GM19025 (cell line): ENCODE measurements at regions not wholly inside any gene's neighbourhood (a gene's known extent, or its start where the extent isn't known, plus 50 kb on each side); places are given as distances from the start of the nearest gene placed in this dataset.

ENCODE experiments used
- ATAC-seq: cut with Tn5 transposase; IDR thresholded peaks from one replicate; pipeline ENCODE4 v1.9.1; 2021; ENCODE audit warnings: mild to moderate bottlenecking, low read depth, moderate library complexity; ENCODE audit not compliant: unreplicated experiment

DNA sequence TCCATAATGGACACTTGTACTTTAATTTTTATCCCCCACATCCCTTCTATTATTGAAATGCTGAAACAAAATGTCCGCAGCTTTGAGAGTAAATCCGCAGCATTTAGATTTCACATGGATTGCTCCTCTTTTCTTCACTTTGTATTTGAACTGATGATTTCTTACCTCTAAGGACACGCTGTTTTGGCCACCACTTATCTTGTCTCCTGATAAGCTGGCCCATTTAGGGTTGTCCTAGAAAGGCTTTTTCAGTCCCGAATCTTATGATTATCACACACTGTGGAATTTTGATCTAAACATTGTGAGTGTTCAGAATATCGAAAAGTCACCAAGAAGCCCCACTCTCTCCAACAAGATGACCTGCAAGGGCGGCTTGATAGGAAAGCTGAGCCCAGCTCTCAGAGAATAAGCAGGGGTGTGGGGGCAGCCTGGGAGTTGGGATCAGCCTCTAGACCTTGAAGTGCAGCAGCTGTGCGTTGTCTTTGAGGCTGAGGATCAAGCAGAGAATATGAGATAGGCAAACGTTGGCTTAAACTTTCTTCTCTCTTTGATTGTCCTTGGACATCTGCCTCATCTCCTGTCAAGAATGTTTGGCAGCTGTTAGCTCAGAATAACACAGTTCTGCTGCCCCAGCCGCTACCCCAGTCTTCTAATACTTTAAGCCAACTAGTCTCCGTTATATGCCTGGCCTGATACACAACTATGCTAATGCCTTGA is 399.7 kb upstream of the NR2F2 start:
- no peak for ATAC-seq

GRCh38 chr15:95931619-95932018 is 398.9 kb upstream of the NR2F2 start:
- no peak for ATAC-seq

DNA sequence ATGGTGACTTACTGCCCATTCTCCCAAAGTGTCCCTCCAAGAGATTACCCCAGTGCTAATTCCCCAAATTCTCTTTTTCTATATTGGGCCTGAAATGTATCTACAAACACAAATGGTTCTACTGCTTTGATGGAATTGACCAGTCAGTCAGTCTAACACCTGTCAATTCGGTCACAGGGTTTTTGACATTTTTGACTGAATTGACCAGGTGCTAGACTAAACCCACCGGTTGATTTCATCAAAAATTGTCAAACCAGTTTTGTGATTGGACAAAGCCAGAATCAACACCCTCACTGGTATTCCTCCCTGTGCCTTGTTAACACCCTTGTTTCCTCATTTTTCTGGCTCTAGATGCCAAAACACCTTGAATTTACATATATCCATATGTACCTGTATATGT is 398.4 kb upstream of the NR2F2 start:
- no peak for ATAC-seq

DNA sequence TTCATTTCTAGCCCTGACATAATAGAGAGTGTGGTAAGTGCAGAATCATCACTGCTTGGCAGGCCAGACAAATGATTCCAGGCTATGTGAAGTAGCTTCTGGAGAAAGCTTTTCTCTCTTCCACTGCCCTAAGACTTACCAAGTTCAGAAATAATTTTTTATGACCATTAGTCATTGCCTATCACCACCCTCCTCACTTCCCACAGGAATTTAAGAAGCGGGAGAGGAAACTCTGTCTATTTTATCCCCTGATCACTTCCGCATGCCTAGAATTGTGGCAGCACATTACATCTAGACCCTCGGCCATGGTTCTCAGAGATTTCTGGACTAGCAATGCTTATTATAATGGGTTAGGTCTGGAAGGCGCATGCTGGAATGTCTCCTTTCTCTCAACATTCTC is 397.8 kb upstream of the NR2F2 start:
- no peak for ATAC-seq

DNA sequence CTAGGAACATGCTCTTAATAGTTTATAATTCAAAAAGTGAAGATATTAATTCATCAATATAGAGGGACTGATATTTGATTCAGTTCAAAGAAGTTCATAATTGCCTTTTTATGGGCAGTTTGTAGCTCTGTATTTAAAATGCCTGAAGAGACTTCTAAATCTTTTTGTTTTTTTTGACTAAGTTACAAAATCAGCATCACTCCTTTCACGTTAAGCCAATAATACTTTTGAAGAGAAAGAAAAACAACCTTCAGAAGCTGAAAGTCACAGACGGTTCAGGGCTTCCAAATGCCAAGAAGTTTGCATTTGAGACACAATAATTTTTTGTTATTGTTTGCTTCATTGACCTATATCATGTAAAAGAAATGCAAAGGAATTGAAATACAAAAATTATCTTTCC is 394.6 kb upstream of the NR2F2 start:
- ATAC-seq, result no peak

- ATAC-seq, result no peak
These were observed 393.4 kb upstream of the NR2F2 start for GRCh38 chr15:95937128-95937528.

DNA sequence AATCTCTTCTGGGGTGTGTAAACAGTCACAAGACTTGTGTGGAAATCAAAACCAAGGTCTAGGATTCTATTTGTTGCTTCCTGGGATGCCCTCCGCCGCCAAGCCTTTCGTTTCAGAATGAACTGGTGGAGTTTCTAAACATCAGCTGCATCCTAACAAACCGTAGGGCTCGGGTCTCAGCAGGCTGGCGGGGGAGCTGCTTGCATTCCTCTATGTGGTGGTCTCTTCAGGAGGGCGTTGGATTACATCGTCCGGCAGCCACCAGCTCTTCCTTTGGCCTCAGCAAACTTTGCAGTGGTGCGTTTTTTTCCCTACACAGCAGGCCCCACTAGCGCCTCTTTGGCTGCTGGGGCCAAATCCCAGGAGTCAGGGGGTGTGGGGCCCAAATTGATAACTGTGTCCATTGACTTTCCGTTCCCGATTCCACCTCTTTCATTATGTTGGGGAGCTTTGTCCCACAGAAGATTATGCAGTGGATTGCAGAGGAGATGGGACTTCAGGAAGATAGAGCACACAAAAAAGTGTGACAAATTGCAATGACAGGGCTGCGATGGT is 390.0 kb upstream of the NR2F2 start:
- ATAC-seq, result no peak

DNA sequence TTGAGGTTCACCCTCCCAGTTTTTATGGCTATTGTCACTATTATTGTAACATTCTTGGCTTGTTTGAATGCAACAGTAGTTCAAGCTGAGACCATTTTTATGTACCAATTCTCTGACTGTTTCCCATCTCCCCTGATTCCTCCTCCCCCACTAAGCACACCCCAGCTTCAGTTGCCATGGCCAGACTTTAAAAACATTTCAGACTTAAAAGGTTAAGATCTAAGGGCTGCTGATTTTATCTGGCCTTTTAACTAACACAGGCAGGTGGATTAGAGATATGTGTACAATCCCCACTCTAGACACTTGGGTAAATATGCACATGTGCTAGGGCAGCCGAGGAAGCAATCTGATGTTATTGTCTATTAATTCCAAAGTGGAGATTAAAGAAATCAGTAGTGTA is 386.3 kb upstream of the NR2F2 start:
- ATAC-seq, result no peak

DNA sequence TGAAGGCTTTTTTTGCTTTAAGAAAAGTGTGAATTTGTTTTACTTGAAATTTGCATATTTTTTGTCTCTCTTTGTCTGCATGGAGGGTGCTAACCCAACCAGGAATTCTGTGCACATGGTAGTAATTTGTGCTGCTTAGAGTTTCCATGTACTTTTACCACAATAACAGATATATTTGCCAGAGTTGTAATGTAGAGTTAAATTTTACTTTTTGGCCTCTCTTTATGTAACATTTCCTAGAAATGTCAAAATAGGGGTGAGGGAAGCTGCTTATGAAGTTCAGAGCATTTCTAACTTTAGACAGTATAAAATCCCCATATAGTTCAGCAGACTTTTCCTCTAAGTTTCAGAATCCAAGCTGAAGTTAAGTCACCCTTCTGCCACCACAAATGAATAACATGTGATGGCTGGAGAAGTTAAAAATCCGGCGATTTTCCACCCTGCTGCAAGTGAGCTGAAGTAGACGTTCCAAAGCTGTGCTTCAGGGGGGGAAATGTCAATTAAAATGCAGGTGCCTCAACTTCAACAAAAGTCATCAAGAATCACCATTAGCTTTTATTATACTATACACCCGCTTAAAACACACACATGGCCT is 385.7 kb upstream of the NR2F2 start:
- ATAC-seq, result no peak

- ATAC-seq, result no peak
These were observed 384.3 kb upstream of the NR2F2 start for GRCh38 chr15:95946241-95946640.

- ATAC-seq, result no peak
These were observed 383.6 kb upstream of the NR2F2 start for GRCh38 chr15:95946926-95947325.

DNA sequence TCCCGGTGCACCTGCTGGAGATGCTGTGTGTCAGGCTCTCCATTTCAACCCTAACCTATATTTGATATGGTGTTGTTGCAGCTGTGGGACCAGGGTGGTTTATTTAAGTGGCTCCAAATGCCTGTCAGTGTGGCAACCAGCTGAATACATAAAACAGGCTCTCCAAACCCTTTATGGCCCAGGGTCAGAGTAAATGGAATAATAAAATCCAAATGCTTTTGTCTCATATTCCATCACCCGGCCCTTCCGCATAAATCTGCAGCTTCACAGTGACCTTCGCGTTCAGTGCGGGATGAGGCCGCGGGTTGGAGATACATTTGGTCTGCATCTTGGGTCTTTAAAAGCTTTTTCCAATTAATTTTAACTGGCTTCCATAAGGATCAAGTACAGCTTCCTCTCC is 382.1 kb upstream of the NR2F2 start:
- no peak for ATAC-seq

DNA sequence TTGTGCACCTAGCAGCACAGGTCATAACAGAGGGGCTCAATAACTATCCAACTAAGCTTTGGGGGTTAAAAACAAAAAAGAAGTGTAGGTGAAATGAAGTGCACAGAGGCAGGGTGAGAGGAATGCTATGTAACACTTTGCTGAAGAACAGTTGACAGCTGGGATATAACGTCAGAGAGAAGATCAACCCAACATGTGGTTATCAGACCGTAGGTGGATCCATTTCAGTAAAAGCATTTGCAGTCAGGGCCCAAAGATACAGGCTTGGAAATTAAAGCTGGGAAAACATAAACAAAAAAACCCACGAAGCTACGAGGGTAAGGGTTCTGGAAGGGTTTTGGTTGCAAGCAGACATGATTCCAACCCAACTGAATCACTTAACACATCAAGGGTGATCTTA is 377.5 kb upstream of the NR2F2 start:
- no peak for ATAC-seq

DNA sequence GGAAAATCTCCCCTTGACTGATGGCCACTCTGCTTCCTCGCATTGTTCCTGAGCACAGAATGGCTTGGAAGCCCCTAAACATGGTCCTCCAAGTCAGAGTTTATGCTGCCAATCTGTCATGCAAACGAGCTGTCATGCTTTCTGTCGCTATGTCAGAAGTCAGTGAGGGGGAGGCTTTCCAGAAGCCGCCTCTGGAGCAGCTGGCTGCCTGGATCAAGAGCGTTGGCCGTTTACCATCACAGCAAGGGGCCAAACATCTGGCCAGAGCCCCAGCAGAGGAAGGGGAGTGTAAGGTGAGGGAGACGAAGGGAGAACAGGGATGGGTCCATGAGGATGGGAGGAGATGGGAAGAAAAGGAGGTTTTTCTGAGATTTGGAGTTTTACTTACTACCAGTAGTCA is 372.6 kb upstream of the NR2F2 start:
- ATAC-seq, result no peak

DNA sequence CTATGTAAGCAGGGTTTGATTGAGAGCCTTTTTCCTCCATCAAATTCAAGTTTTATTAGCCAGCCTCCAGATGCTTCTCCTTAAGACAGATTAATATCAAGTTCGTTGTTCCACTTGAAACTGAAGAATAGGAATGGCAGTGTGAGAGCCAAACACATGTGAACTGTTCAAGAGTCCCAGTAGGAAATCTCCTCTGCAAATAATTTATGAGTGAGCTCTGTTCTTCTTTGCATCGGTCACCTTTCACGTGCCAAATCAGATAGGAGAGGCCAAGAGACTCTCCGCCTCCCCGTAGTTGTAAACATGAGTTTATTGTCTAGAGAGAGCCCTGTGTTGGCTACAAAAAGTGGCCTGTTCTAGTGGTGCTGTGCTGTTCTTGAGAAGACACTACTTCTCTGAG is 372.1 kb upstream of the NR2F2 start:
- no peak for ATAC-seq

GRCh38 chr15:95968856-95969255 is 361.6 kb upstream of the NR2F2 start:
- no peak for ATAC-seq

- ATAC-seq, result no peak
These were observed 360.2 kb upstream of the NR2F2 start for GRCh38 chr15:95970326-95970725.

DNA sequence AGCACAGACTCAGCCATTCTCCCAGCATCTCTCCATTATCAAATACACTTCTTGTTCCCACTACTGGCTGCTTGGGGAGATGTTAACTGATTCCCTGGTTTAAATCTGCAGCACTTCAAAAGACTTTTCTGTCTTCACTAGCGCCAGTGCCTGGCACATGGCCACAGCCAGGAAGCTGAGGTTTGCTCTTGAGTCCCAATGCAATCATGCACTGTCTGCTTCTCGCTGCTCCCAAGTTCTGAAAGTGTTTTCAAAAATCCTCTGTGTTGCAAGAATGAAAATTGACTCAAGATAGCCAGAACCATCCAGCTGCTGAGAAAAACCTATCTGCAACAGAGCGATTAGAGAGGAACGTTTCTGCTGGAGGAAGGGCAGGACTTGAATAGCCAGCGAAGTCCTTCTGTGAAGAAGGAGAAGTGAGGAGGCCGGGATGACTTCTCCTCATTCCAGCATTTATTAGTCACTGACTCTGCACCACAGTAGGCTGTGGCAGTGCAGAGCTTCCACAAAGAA is 358.4 kb upstream of the NR2F2 start:
- ATAC-seq, result no peak

- ATAC-seq, result no peak
These were observed 357.7 kb upstream of the NR2F2 start for GRCh38 chr15:95972812-95973211.

- ATAC-seq, result no peak
These were observed 356.8 kb upstream of the NR2F2 start for GRCh38 chr15:95973566-95974256.

GRCh38 chr15:95975212-95975611 is 355.3 kb upstream of the NR2F2 start:
- peak; percentile 54 for ATAC-seq
